NCI-H69 (cell line): ENCODE measurements at regions not wholly inside any gene's neighbourhood (a gene's known extent, or its start where the extent isn't known, plus 50 kb on each side); places are given as distances from the start of the nearest gene placed in this dataset.
"Not testable (repeated sequence)": the region's sequence is repeated elsewhere in the genome, so short reads cannot be mapped to it uniquely, and the experiment has no call there.

Experiments used
- DNase-seq: peaks from one replicate; lab custom pipeline; 2025; lab: John Stamatoyannopoulos, UW

GRCh38 chr2:32874931-32875330 is 71.8 kb upstream of the LTBP1 start:
- DNase-seq, result no peak

GRCh38 chr2:32877587-32878510 is 68.9 kb upstream of the LTBP1 start:
- DNase-seq, result peak; percentile 23

GRCh38 chr2:32879943-32880342 is 66.8 kb upstream of the LTBP1 start:
- not testable (repeated sequence) for DNase-seq

- DNase-seq, result no peak
These were observed 63.6 kb upstream of the LTBP1 start for GRCh38 chr2:32882816-32883810.

- DNase-seq, result no peak
These were observed 62.4 kb upstream of the LTBP1 start for GRCh38 chr2:32884346-32884745.

GRCh38 chr2:32886397-32887055 is 60.2 kb upstream of the LTBP1 start:
- not testable (repeated sequence) for DNase-seq

- no peak for DNase-seq
These were observed 59.6 kb upstream of the LTBP1 start for GRCh38 chr2:32887125-32887524.

GRCh38 chr2:32894119-32894728 is 52.5 kb upstream of the LTBP1 start:
- no peak for DNase-seq

- no peak for DNase-seq
These were observed 51.3 kb upstream of the LTBP1 start for GRCh38 chr2:32895424-32895823.
